GM10266 (cell line): ENCODE measurements at regions not wholly inside any gene's neighbourhood (a gene's known extent, or its start where the extent isn't known, plus 50 kb on each side); places are given as distances from the start of the nearest gene placed in this dataset.
"Not testable (repeated sequence)": the region's sequence is repeated elsewhere in the genome, so short reads cannot be mapped to it uniquely, and the experiment has no call there.

Source experiments
- DNase-seq: peaks from one replicate; pipeline ENCODE4 v3.0.0; 2012; ENCODE audit errors: extremely low spot score
- TF ChIP-seq, protein P1 (sequence below): IDR thresholded peaks from 2 replicates; pipeline ENCODE4 v1.5.1; 2012; ENCODE audit warnings: mild to moderate bottlenecking, low read depth; ENCODE audit not compliant: control insufficient read depth, insufficient read depth; ENCODE audit errors: missing control alignments

DNA sequence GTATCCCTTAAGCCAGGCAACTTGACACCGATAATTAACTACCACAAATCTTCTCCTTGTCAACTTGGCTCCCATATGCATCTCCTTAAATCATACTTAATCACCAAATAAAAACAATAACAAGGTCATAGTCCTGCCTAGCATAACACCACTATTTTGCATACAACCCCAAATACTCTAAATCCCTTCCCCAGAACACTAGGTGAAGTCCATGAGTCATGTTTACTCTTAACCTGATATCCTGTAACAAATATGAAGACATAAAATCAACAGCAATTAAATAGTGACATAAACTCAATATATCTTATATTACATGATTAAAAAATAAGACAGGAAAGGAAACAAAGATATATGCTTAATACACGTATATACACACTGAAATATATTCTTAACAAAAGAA, 362.0 kb downstream of the ETV1 start:
- no peak for DNase-seq
- TF ChIP-seq, protein P1, sequence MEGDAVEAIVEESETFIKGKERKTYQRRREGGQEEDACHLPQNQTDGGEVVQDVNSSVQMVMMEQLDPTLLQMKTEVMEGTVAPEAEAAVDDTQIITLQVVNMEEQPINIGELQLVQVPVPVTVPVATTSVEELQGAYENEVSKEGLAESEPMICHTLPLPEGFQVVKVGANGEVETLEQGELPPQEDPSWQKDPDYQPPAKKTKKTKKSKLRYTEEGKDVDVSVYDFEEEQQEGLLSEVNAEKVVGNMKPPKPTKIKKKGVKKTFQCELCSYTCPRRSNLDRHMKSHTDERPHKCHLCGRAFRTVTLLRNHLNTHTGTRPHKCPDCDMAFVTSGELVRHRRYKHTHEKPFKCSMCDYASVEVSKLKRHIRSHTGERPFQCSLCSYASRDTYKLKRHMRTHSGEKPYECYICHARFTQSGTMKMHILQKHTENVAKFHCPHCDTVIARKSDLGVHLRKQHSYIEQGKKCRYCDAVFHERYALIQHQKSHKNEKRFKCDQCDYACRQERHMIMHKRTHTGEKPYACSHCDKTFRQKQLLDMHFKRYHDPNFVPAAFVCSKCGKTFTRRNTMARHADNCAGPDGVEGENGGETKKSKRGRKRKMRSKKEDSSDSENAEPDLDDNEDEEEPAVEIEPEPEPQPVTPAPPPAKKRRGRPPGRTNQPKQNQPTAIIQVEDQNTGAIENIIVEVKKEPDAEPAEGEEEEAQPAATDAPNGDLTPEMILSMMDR, result no peak

GRCh38 chr7:13628239-13629001, 361.0 kb downstream of the ETV1 start:
- no peak for DNase-seq
- TF ChIP-seq, protein P1, result no peak

GRCh38 chr7:13631207-13632049, 358.0 kb downstream of the ETV1 start:
- not testable (repeated sequence) for DNase-seq

GRCh38 chr7:13633857-13634256, 355.6 kb downstream of the ETV1 start:
- TF ChIP-seq, protein P1, result no peak
- DNase-seq, result no peak

GRCh38 chr7:13639396-13639795, 350.1 kb downstream of the ETV1 start:
- no peak for DNase-seq

DNA sequence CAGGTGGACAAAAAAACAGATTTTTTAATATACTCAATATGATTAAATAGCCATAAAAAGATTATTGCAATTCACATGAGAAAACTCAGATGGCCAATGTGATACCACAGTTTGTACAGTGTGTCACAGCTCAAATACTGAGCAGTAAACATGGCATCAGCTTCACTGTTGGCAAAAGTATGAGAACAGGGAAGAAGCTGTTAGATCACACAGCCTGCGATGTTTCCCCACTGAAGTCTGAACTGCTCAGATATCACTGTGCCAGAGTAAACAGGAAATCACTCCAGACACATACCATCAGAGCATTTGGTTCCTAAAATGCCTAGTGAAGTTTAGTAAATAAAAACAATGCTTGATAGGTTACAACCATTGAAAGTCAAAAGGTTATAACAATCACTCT, 347.8 kb downstream of the ETV1 start:
- TF ChIP-seq, protein P1, result no peak
- no peak for DNase-seq

More at GRCh38 chr7:13639396-13639795, 350.1 kb downstream of the ETV1 start:
- TF ChIP-seq, protein P1, result no peak

GRCh38 chr7:13651167-13651566, 338.3 kb downstream of the ETV1 start:
- TF ChIP-seq, protein P1, result no peak

More at GRCh38 chr7:13651167-13651566, 338.3 kb downstream of the ETV1 start:
- DNase-seq, result no peak
